ENCODE measurements at regions not wholly inside any gene's neighbourhood (a gene's known extent, or its start where the extent isn't known, plus 50 kb on each side); places are given as distances from the start of the nearest gene placed in this dataset.
"Not testable (repeated sequence)": the region's sequence is repeated elsewhere in the genome, so short reads cannot be mapped to it uniquely, and the experiment has no call there.

DNA sequence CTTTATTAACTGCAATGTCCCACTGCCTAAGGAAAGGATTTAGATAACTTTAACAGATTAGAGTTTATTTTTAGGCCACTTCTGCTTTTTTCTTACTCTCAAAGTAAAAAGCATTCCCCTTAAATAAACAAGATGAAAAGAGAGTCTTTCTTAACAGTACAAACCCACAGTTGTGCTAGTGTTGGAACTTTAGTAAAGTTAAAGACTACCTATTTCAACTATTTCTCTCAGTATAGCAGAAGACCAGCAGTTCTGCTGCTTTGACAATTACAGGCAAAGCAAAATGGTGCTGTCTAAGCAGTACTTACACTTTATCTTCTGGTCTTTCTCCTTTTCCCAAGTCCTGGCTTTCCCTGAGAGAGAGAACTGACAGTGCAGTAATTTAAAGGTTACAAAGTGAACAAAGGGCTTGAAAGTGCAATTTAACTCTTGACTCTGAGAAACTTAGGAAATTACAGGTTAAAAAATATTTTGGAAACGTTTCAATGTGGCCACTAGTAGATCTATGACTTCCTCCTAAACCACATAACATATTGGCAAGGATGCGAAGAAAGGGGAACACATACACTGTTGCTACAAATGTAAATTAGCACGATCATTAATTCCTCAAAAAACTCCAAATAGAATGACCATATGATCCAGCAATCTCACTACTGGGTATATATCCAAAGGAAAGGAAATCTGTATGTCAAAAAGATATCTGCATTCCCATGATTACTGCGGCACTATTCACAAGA, 135.4 kb upstream of the POGK start:
- DNase-seq (ENCODE audit: low spot score): no peak
- intact Hi-C loops (cut with DNase I): no loop called here

DNA sequence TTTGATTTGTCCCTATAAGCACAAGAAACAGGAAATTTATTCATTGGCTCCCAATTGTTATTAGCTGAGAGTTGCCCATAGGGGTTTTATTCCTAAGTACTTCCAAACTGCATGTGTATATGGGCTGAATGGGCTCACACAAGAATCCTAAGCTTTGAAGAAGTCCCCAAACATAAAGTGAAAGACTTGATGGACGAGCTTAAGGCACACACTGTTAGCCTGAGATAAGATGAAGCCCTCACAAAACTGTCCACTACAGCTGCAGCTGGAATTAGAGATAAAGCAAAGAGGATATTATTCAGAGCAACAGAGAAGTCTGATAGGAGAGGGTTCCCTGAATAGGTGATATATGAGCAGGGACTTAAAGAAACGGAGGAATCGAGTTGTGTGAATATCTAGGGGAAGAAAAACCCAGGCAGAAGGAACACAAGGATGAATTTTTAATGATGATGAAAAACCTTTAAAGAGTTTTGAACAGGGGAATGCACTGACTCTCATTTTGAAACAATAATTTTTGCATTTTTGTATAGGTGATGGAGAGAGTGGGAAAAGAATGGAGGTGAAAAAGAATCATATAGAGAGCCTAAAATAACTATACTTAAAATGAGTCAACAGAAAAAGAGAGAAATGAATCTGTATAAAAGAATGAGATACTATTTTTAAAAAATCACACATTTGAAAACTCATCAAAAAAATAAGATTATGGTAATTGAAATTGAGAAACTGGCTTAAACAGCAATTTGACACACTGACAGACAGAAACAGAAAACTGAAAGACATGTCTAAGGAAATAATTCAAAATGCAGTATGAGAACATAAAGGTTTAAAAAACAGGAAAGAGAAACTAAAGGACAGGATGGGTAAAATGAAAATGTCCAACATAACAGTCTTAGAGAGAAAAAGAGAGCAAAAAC, 133.6 kb upstream of the POGK start:
- intact Hi-C loops (cut with DNase I): no loop called here
- DNase-seq (ENCODE audit: low spot score): no peak

DNA sequence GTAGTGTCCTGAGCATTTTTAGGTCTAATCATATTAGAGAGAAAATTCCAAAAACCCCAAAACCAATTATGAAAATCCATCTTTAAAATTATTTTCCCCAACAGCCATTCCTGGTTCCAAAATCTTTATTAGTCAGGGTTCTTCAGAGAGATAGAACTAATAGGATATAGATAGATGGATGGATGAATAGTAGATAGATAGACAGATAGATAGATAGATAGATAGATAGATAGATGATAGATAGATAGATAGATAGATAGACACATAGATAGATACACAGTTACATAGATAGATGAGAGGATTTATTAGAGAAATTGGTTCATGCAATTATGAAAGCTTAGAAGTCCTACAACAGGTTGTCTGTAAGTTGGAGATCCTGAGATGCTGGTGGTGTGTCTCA, 122.7 kb upstream of the POGK start:
- no peak for DNase-seq (ENCODE audit: low spot score)
- intact Hi-C loops (cut with DNase I): no loop called here

DNA sequence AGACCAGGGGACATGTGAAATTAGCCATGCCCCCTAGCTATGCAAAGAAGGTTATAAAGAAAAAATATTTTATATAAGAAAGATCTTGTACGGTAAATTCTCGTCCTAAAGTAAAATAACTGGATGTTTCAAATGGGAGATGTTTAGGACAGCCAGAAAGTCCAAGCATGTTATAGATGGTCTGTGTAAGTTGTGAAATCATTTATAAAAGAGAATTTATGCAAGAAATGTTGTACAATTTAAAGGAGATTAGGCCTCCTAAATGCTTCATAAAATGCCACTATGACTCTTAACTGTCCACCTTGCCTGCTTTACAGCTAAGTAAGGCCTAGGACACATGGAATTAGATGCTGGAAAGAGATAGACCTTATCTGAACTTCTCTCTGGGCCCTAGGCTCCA, 118.1 kb upstream of the POGK start:
- intact Hi-C loops (cut with DNase I): no loop called here
- no peak for DNase-seq (ENCODE audit: low spot score)

DNA sequence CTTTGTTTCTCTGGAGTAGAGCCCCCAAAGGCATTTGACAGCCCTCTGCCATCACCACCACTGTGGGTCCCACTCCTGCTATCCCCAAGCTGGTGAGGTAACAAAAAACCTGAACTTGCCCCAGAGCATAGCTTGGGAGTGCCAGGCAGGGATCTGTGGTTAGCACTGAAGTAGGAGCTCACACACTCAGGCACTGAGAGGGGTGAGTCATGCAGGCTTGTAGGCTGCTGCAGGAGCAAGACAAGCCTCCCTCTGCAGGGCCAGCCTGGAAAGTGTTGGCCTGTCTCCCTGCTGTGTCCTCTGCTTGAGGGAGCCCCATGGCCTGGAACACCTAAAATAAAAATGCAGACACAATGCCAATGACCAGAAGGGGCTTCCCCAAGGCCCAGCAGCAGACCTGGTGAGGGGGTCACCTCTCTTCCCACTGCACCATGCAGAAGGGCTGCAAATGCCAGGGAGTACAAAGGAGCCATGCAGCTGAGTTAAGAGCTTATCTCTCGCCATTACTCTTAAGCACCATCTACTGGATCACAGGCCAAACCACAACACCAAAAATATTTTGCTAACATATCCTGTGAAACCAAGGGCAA, 108.9 kb upstream of the POGK start:
- no peak for DNase-seq (ENCODE audit: low spot score)
- intact Hi-C loops (cut with DNase I): no loop called here

DNA sequence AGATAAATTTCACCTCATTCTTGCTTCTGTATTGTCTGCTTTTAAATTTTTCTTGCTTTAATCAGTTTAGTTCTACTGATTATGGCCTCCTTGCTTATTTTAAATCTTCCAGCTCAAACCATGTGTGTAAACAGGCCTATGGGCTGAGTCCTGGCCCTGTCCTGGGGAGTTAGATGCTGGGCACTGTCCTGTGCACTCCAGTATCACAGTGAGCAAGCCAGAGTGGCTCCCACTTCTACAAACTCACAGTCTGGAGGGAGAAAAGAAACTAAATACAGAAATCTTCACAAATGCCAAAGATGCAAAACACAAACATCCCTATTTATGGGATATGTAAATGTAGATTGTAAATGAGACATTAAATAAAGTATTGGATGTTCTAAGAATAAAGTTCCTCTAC, 101.1 kb upstream of the POGK start:
- intact Hi-C loops (cut with DNase I): no loop called here

DNA sequence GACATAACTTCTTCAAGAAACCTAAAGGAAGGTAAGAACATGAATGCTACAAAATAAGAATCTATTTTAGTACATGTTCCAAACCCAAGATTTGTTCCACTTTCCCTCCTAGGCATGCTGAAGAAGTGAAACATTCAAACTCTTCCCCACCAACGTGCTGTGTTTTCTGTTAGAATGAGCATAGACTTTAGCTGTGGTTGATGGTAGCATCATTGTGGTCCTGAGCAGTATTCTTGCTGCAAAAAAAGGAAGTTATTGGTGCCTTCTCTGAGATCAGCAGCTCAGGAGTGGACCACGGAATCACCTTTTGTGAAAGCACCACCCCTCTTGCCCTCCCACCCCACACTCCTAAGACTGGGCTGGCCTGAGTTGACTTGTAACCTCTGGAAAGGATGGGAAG, 100.4 kb upstream of the POGK start:
- intact Hi-C loops (cut with DNase I): no loop called here
- no peak for DNase-seq (ENCODE audit: low spot score)

More for the DNA sequence above, 101.1 kb upstream of the POGK start:
- DNase-seq (ENCODE audit: low spot score): no peak

DNA sequence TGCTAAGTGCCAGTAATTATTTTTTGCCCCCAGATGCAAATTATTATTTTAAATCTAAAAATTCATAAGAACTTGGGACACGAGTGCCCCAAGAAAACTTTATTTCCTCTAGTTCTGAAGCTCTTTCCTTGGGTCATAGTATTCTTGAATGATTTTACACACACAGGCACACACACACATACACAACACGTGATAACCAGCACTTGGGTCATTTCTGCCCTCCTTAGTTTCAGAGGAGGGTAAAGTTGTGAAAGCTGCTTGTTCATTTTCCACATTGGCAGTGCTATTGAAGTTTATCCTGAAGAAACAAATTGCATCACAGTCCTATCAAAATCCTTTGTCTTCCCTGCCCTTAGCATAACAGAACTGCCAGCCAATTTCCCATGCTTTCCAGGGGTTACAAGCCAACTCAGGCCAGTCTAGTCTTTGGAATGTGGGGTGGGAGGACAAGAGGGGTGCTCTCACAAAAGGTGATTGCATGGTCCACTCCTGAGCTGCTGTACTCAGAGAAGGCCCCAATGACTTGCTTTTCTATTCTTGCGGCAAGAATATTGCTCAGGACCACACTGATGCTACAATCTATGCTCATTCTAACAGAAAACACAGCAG, 98.5 kb upstream of the POGK start:
- intact Hi-C loops (cut with DNase I): no loop called here
- no peak for DNase-seq (ENCODE audit: low spot score)

DNA sequence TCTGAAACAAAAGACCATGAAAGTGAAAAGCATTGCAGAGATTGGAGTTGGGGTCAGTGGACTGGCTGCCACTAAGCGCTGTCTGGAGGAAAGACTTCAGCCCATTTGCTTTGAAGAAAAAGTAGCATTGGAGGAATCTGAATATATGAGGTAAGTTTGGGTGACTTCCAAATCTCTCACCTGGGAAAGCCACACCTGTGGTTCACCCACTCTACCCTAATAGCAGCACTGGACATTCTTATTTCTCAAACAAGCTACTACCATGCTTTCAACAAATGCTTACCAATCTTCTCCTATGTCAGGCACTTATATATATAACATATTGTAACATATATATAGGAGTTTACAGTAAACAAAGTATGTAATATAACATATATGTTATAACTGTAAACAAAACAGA, 76.0 kb upstream of the POGK start:
- intact Hi-C loops (cut with DNase I): no loop called here
- DNase-seq (ENCODE audit: low spot score): no peak

DNA sequence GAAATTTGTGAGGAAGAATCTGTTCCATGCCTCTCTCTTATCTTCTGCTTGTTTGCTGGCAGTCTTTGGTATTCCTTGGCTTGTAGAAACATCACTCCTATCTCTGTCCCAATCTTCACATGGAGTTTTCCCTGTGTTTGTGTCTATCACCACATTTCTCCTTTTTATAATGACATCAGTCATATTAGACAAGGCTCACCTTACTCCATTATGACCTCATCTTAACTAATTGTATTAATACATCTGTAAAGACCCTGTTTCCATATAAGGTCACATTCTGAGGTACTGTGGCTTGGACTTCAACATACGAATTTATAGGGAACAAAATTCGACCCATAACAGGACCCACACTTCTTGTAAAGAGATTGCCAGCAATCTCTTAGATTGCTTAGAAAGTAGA, 72.3 kb upstream of the POGK start:
- intact Hi-C loops (cut with DNase I): no loop called here
- DNase-seq (ENCODE audit: low spot score): no peak

DNA sequence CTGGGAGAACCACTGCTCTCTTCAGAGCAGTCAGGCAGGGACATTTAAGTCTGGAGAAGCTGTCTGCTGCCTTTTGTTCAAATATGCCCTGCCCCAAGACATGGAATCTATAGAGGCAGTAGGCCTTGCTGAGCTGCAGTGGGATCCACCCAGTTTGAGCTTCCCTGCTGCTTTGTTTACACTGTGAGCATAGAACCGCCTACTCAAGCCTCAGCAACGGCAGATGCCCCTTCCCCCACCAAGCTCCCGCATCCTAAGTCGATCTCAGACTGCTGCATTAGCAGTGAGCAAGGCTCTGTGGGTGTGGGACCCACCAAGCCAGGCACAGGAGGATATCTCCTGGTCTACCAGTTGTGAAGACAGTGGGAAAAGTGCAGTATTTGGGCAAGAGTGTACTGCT, 54.6 kb upstream of the POGK start:
- intact Hi-C loops (cut with DNase I); DNase-seq (ENCODE audit: low spot score): not testable (repeated sequence)

DNA sequence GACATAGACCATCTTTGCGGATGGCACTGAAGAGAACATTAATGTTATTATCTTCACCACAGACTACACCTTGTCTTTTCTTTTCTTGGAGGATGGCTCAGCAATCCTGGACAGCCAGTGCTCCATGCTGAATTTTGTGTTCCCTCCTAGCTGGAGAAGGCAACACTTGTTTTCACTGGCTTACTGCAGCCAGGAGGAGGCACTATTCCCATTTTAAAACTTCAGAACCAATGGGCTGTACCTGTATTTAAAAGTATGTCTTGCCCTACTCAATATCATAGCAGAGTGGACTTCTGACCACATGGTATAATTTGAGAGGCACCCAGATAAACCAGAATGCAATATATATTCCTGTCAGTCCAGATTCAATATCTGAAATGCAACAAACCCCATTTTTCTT, 53.3 kb upstream of the POGK start:
- intact Hi-C loops (cut with DNase I): no loop called here
- DNase-seq (ENCODE audit: low spot score): no peak

DNA sequence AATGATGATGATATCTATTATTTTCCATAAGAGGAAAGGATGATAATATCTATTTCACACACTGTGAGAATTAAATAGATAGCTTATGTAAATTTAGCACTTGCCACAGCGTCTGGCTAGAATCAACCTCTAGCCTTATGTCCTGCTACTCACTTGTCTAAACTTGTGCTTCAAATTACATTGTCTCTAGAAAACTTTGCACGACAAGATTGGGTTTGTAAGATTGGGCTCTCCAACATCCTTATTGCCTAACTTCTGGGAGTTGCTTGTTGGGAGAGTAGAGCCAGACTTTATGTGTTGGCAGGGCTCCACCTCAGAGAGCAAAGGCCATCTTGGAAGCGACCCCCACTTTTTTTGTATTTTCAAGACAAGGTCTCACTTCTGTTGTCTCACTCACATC, 50.0 kb upstream of the POGK start:
- intact Hi-C loops (cut with DNase I): no loop called here
- no peak for DNase-seq (ENCODE audit: low spot score)
